ENCODE measurements at regions not wholly inside any gene's neighbourhood (a gene's known extent, or its start where the extent isn't known, plus 50 kb on each side); places are given as distances from the start of the nearest gene placed in this dataset.

DNA sequence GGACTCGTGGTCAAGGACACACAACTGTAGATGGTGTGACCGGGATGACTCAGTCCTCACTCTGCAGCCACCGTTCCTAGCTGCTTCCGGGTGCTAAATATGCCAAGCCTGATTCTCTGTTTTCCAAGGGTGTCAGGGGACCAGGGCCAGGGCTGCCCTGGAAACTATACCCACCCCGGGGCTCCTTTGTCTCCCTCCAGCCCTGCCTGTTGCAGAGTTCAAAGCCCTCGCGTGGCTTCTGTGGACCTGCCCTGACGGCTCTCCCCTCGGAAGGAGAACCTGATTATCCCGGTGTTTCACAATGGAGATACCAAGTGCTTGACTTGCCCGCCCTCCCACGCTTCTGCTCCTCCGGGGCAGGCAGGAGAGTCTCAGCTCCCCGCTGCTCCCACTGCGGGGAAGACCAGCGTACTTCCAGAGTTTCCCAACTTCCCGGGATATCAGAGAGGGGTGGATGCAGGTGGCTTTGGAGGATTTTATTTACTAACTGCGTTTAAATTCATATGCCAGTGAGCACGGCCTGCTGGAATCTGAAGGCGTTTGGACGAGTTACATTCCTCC is 125.0 kb downstream of the ASB7 start:
- H3K4me3 ChIP-seq (ENCODE audit: low read depth, low read length), result no peak overlapping the region
- ChIA-PET POLR2A (no interaction called here), CTCF (no interaction called here)
- H3K27ac ChIP-seq (ENCODE audit: extremely low read depth, low read depth, low read length), result no peak overlapping the region
- H3K36me3 ChIP-seq (ENCODE audit: control insufficient read depth in 2 of 2, insufficient read depth in 1 of 2, low read length in 2 of 2), result no peaks in the 10 kb centered on the region
- TF ChIP-seq ZNF544 (tag by site-specific recombination; IDR thresholded peaks at IDR 0.05), result no peak
- TF ChIP-seq ZNF830 (tag by site-specific recombination; IDR thresholded peaks at IDR 0.05; ENCODE audit: low read depth), result no peak
- TF ChIP-seq, protein P1, sequence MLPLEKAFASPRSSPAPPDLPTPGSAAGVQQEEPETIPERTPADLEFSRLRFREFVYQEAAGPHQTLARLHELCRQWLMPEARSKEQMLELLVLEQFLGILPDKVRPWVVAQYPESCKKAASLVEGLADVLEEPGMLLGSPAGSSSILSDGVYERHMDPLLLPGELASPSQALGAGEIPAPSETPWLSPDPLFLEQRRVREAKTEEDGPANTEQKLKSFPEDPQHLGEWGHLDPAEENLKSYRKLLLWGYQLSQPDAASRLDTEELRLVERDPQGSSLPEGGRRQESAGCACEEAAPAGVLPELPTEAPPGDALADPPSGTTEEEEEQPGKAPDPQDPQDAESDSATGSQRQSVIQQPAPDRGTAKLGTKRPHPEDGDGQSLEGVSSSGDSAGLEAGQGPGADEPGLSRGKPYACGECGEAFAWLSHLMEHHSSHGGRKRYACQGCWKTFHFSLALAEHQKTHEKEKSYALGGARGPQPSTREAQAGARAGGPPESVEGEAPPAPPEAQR (tag by site-specific recombination; IDR thresholded peaks at IDR 0.05), result no peak
- no peak for TF ChIP-seq ZNF600 (tag by site-specific recombination; IDR thresholded peaks at IDR 0.05)
- TF ChIP-seq HOXA7 (CRISPR knock-in tag; IDR thresholded peaks at IDR 0.05; ENCODE audit: borderline replicate concordance), result no peak
- TF ChIP-seq ZNF837 (tag by site-specific recombination; IDR thresholded peaks at IDR 0.05), result no peak
- no peak for TF ChIP-seq ZNF16 (tag by site-specific recombination; IDR thresholded peaks at IDR 0.05; ENCODE audit: low read depth)
- TF ChIP-seq ZNF23 (tag by site-specific recombination; IDR thresholded peaks at IDR 0.05; ENCODE audit: borderline replicate concordance), result no peak
- TF ChIP-seq, protein P2, sequence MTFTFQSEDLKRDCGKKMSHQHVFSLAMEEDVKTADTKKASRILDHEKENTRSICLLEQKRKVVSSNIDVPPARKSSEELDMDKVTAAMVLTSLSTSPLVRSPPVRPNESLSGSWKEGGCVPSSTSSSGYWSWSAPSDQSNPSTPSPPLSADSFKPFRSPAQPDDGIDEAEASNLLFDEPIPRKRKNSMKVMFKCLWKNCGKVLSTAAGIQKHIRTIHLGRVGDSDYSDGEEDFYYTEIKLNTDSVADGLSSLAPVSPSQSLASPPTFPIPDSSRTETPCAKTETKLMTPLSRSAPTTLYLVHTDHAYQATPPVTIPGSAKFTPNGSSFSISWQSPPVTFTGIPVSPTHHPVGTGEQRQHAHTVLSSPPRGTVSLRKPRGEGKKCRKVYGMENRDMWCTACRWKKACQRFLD (tag by site-specific recombination; IDR thresholded peaks at IDR 0.05), result no peak
- no peak for TF ChIP-seq ZNF76 (tag by site-specific recombination; IDR thresholded peaks at IDR 0.05; ENCODE audit: borderline replicate concordance, low read depth)
- TF ChIP-seq, protein P3, sequence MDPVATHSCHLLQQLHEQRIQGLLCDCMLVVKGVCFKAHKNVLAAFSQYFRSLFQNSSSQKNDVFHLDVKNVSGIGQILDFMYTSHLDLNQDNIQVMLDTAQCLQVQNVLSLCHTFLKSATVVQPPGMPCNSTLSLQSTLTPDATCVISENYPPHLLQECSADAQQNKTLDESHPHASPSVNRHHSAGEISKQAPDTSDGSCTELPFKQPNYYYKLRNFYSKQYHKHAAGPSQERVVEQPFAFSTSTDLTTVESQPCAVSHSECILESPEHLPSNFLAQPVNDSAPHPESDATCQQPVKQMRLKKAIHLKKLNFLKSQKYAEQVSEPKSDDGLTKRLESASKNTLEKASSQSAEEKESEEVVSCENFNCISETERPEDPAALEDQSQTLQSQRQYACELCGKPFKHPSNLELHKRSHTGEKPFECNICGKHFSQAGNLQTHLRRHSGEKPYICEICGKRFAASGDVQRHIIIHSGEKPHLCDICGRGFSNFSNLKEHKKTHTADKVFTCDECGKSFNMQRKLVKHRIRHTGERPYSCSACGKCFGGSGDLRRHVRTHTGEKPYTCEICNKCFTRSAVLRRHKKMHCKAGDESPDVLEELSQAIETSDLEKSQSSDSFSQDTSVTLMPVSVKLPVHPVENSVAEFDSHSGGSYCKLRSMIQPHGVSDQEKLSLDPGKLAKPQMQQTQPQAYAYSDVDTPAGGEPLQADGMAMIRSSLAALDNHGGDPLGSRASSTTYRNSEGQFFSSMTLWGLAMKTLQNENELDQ (tag by site-specific recombination; IDR thresholded peaks at IDR 0.05; ENCODE audit: low read depth), result no peak
- no peak for TF ChIP-seq FEZF1 (tag by site-specific recombination; IDR thresholded peaks at IDR 0.05)
- no peak for TF ChIP-seq BCL11B (tag by site-specific recombination; IDR thresholded peaks at IDR 0.05; ENCODE audit: low read depth)
- TF ChIP-seq, protein P4, sequence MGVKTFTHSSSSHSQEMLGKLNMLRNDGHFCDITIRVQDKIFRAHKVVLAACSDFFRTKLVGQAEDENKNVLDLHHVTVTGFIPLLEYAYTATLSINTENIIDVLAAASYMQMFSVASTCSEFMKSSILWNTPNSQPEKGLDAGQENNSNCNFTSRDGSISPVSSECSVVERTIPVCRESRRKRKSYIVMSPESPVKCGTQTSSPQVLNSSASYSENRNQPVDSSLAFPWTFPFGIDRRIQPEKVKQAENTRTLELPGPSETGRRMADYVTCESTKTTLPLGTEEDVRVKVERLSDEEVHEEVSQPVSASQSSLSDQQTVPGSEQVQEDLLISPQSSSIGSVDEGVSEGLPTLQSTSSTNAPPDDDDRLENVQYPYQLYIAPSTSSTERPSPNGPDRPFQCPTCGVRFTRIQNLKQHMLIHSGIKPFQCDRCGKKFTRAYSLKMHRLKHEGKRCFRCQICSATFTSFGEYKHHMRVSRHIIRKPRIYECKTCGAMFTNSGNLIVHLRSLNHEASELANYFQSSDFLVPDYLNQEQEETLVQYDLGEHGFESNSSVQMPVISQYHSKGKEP (tag by site-specific recombination; IDR thresholded peaks at IDR 0.05), result no peak
- TF ChIP-seq MEIS1 (CRISPR knock-in tag; IDR thresholded peaks at IDR 0.05; ENCODE audit: borderline replicate concordance), result no peak
- TF ChIP-seq ZNF146 (tag by site-specific recombination; IDR thresholded peaks at IDR 0.05), result no peak
- no peak for TF ChIP-seq ZIC2 (tag by site-specific recombination; IDR thresholded peaks at IDR 0.05)
- no peak for TF ChIP-seq ZXDB (tag by site-specific recombination; IDR thresholded peaks at IDR 0.05)
- TF ChIP-seq ZNF776 (tag by site-specific recombination; IDR thresholded peaks at IDR 0.05; ENCODE audit: borderline replicate concordance), result no peak
- no peak for TF ChIP-seq ZNF223 (tag by site-specific recombination; IDR thresholded peaks at IDR 0.05)
- no peaks in the 10 kb centered on the region; the same call in 1 of the 2 replicates for H3K4me1 ChIP-seq (ENCODE audit: control insufficient read depth, insufficient read depth, low read length)
- no peaks in the 10 kb centered on the region for H3K9me3 ChIP-seq (ENCODE audit: control insufficient read depth, insufficient read depth, low read depth, low read length)

Measured in HEK293 (cell line).